Osteocyte (in vitro differentiated cells): ENCODE measurements at regions not wholly inside any gene's neighbourhood (a gene's known extent, or its start where the extent isn't known, plus 50 kb on each side); places are given as distances from the start of the nearest gene placed in this dataset.

Experiments used
- DNase-seq: peaks from one replicate; pipeline ENCODE4 v3.0.0; 2021; ENCODE audit warnings: mixed read lengths; ENCODE audit not compliant: unreplicated experiment; ENCODE audit errors: extremely low spot score
- H3K27ac Mint-ChIP-seq: one replicate; pipeline ENCODE4 v1.8.0; 2021; ENCODE audit warnings: mild to moderate bottlenecking, mixed read lengths; ENCODE audit not compliant: unreplicated experiment
- H3K27me3 Mint-ChIP-seq: one replicate; pipeline ENCODE4 v1.8.0; 2021; ENCODE audit warnings: mixed read lengths; ENCODE audit not compliant: unreplicated experiment
- H3K36me3 Mint-ChIP-seq: one replicate; pipeline ENCODE4 v1.8.0; 2021; ENCODE audit warnings: mixed read lengths; ENCODE audit not compliant: unreplicated experiment
- H3K4me1 Mint-ChIP-seq: one replicate; pipeline ENCODE4 v1.8.0; 2021; ENCODE audit warnings: mixed read lengths; ENCODE audit not compliant: unreplicated experiment
- H3K4me3 Mint-ChIP-seq: one replicate; pipeline ENCODE4 v1.8.0; 2021; ENCODE audit warnings: mild to moderate bottlenecking, moderate library complexity, mixed read lengths; ENCODE audit not compliant: unreplicated experiment
- H3K9me3 Mint-ChIP-seq: one replicate; pipeline ENCODE4 v1.8.0; 2021; ENCODE audit warnings: mixed read lengths; ENCODE audit not compliant: unreplicated experiment
- TF ChIP-seq, protein P1 (sequence below): fragments of 200-600 bp; sonication (generic); IDR thresholded peaks from 2 replicates; pipeline ENCODE4 v1.5.0; 2021; ENCODE audit warnings: antibody characterized with exemption, mild to moderate bottlenecking, moderate library complexity

DNA sequence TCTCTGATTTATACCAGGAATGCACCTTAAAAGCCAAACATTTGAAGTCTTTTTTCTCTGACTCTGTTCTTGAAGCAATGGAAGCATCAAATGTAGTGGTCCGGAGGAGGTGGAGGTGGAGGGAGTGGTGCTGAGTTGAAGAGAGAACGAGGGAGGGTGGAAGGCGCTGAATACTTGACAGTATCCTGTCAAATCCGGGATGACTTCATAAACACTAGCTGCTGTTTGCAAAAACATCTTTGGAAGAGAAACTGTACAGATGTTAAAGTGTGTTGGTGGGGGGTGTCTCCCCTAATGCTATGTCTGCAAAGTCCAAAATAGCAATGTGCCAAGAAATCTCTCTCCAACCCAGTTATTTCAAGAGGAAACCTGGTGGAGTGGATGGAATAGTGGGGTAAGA, 328.5 kb upstream of the AUTS2 start:
- H3K27me3 Mint-ChIP-seq, result peaks cover 31% of the 10 kb centered on the region
- no peak for DNase-seq
- no peaks in the 10 kb centered on the region for H3K36me3 Mint-ChIP-seq

DNA sequence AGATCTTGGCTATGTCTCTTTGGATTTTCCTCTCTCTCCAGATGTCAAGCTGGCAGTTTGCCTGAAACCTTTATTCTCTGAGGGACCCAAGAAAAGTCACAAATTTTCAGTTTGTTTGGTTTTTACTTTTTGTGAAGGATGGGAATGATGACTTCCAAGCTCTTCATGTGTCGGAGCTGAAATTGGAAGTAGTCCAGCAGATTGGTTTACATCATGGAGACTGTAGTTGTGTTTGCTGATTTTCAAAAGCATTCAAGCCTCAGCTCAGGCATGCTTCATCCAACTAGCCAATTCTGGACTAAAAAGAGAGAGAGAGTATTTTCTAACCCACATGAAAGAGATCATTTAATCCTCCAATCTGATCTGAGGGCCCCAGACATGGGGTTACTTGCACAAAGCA, 326.2 kb upstream of the AUTS2 start:
- no peaks in the 10 kb centered on the region for H3K9me3 Mint-ChIP-seq
- H3K27ac Mint-ChIP-seq, result no peak overlapping the region
- no peak for DNase-seq
- H3K27me3 Mint-ChIP-seq, result peaks cover 32% of the 10 kb centered on the region
- no peaks in the 10 kb centered on the region for H3K36me3 Mint-ChIP-seq
- no peaks in the 10 kb centered on the region for H3K4me1 Mint-ChIP-seq
- TF ChIP-seq, protein P1, sequence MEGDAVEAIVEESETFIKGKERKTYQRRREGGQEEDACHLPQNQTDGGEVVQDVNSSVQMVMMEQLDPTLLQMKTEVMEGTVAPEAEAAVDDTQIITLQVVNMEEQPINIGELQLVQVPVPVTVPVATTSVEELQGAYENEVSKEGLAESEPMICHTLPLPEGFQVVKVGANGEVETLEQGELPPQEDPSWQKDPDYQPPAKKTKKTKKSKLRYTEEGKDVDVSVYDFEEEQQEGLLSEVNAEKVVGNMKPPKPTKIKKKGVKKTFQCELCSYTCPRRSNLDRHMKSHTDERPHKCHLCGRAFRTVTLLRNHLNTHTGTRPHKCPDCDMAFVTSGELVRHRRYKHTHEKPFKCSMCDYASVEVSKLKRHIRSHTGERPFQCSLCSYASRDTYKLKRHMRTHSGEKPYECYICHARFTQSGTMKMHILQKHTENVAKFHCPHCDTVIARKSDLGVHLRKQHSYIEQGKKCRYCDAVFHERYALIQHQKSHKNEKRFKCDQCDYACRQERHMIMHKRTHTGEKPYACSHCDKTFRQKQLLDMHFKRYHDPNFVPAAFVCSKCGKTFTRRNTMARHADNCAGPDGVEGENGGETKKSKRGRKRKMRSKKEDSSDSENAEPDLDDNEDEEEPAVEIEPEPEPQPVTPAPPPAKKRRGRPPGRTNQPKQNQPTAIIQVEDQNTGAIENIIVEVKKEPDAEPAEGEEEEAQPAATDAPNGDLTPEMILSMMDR, result no peak
- H3K4me3 Mint-ChIP-seq, result no peak overlapping the region

More for the DNA sequence above, 328.5 kb upstream of the AUTS2 start:
- Mint-ChIP-seq H3K4me3 (no peak overlapping the region), H3K9me3 (no peaks in the 10 kb centered on the region), H3K27ac (no peak overlapping the region), H3K4me1 (no peaks in the 10 kb centered on the region)
- TF ChIP-seq, protein P1, result no peak

DNA sequence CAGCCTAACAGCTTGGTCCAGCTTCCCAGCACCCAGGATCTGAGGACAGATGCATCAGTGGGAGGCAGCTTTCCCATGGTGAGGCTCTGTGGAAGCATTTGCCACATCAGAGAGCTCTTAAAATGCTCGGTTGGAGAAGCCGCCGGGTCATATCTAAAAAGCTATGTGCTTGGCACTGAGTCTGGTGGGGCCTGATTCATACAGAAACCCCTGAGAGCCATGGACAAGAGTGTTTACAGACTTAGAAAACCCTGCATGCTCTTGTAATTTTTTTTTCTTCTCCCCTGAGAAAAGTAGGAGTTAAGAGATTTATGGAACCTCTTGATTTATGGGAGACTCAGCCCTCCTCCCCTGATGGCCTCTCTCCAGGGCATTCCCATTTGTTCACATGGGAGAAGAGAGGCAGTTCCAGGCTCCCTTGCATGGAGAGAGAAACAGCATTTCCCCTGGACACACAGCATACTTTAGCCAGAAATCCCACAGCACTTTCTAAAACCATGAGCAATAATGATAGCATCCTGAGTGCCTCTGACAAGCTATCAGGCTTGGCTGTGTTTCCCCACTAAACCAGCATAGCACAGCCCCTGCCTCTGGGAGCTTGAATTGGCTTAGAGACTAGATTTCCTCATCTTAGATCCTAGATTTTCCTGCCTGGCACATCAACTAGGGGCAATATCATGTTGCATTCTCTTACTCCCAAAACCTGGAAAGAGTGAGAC, 322.1 kb upstream of the AUTS2 start:
- TF ChIP-seq, protein P1, result no peak
- Mint-ChIP-seq H3K27ac (no peak overlapping the region), H3K4me3 (no peak overlapping the region), H3K27me3 (peaks cover 22% of the 10 kb centered on the region), H3K4me1 (no peaks in the 10 kb centered on the region), H3K9me3 (no peaks in the 10 kb centered on the region), H3K36me3 (no peaks in the 10 kb centered on the region)
- DNase-seq, result no peak

DNA sequence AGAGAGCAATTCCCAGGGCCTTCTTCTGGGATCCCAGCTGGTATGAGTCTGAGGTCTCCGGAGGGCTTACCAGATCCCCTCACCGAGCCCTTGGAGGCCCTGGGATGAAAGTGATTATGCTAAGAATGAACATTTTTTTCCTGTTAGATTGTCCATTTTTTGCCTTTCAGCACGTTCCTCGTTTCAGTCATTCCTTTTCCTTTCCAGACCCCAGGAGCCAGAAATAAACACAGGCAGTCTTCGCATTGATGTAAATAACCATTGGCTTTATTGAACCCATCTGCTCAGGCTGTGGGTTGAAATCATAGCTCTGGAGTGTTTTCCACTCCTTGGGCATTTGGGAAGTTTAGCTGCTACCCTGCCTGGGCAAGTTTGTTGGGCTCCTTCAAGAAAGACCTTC, 320.9 kb upstream of the AUTS2 start:
- Mint-ChIP-seq H3K27me3 (peaks cover 11% of the 10 kb centered on the region), H3K36me3 (no peaks in the 10 kb centered on the region), H3K9me3 (no peaks in the 10 kb centered on the region), H3K4me3 (no peak overlapping the region), H3K27ac (no peak overlapping the region), H3K4me1 (no peaks in the 10 kb centered on the region)
- DNase-seq, result no peak
- TF ChIP-seq, protein P1, result no peak

DNA sequence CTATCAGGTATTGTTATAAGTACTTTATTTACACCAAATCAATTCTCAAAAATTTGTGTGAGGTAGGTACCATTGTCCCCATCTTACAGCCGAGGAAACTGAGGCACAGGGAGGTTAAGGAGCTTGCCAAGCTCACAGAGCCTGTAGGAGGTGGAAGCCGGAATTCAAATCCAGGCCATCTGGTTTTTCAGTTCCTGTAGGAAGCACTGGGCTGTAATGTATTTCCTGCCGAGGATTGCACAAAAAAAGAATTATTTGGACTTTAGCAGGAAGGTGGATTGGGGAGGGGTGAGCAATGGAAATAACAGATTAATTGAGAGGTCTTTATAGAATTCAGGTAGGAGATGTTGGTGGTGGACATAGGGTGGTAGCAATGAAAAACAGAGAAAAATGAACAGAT, 315.3 kb upstream of the AUTS2 start:
- no peaks in the 10 kb centered on the region for H3K9me3 Mint-ChIP-seq
- DNase-seq, result no peak
- peaks cover under 1% of the 10 kb centered on the region for H3K4me1 Mint-ChIP-seq
- peaks cover 3% of the 10 kb centered on the region for H3K36me3 Mint-ChIP-seq
- no peak overlapping the region for H3K27ac Mint-ChIP-seq
- TF ChIP-seq, protein P1, result no peak
- H3K4me3 Mint-ChIP-seq, result no peak overlapping the region
- peaks cover 2% of the 10 kb centered on the region for H3K27me3 Mint-ChIP-seq
